ENCODE measurements at regions not wholly inside any gene's neighbourhood (a gene's known extent, or its start where the extent isn't known, plus 50 kb on each side); places are given as distances from the start of the nearest gene placed in this dataset.
"Not testable (repeated sequence)": the region's sequence is repeated elsewhere in the genome, so short reads cannot be mapped to it uniquely, and the experiment has no call there.

DNA sequence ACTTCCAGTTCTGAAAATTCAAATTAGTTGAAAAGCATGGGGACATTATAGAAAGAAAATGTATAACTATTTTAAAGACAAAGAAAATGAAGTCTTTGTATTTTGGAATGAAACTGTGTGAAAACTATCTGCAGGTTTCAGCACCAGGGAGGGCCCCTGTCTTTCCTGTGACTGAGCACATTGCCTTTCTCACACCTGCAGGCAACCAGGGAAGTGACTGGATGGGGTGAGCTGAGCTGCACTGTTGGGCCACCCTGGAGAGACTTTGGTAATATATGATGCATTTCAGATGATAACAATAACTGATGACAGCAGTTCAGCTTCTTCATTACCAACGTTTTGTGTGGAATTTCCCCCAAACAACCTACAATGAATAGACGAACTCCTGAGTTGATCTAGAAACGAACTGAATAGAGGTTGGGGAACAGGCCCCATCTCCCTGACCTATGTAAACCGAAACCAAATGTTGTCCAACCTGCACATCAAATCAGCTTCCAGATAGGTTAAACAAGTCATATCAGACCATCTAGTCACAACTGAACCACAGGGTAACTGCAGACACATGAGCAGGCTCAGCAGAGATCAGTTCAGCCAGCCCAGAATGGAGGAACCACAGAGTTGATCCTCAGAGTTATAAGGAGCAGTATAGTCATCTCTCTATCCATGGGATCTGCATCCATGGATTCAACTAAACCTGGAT is 1402.2 kb downstream of the RPIA start:
- DNase-seq = not testable (repeated sequence)

DNA sequence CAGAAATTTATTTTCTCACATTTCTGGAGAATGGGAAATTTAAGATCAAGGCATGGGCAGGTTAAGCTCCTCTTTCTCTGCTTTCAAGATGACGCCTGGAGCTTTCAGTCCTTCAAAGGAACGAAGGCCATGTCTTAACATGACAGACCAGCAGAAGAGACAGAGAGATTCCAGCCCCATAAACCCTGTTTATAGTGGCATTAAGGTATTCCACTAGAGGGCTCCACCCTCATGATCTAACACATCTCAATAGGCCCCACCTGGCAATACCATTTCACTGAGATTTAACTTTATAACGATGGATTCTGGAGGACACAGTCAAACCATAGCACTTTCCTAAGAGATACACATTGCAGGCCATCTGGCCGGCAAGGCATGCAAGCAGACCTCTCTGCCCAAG is 1406.1 kb downstream of the RPIA start:
- not testable (repeated sequence) for DNase-seq

DNA sequence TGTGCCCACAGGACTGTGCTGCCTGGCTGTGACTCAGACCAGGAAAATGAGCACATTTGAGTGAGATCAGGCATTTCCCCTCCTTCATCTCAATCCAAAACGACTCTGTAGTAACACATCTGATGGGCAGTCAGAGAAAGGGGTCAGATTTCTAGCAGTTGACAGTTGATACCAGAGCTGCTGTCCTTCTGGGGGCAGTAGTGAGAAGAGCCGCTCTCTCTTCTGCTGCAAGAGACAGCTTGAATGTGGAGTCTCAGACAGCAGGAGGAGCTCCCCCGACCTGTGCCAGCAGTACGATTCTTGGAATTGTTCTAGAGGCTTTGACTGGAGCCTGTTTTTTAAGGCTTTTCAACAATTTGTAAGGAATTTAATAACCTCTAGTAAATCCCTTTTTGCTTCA is 1413.7 kb downstream of the RPIA start:
- DNase-seq = not testable (repeated sequence)

DNA sequence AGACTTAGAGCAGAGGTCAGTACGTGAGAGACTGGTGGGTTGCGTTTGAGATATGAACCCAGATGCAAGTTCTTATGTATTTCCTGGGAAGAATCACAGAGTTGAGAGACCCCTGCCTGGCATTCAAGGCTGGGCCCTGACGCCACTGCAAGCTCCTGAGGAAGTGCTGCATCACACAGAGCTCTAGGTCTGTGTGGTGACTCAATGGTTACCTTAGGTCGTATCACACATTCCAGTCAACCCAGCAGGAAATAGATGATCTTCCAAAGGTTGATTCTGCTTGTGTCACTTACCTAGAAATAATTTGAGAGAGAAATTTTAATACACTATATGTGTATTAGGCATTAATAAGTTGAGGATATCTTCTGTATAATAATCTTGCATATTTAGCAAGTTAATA is 1431.9 kb downstream of the RPIA start:
- not testable (repeated sequence) for DNase-seq

DNA sequence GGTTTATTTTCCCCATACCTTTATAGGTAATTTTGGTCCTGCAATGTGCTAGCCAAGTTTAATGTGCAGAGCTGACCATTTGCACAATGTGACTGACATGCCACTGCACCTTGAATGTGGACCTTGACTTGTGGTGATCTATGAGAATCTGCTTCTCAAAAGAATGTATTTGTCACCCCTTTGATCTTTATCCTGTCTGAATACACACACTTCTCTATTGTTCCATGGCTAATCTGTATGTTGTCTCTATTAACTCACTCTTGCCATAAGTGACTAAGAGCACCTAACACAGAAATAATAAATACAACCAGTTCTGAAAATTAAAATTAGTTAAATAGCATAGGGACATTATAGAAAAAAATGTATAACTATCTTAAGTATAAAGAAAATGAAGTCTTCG is 1447.6 kb downstream of the RPIA start:
- DNase-seq = not testable (repeated sequence)

DNA sequence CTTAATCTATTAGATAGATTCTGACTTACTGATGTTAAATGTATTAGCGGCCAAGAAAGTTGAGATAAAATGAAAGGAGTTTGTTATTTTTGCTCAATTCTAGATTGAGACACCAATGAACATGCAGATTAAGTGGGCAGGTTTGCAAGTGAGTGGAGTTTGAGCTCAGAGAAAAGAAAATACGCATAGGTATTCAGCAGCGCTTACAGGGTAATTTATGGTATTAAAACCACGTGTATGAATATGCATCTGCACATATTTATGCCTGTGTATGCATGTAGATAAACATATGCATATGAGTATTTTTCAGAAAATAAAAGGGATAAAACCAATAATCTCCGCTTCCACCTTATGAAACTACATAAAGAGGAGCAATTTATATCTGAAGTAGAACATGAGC is 1450.1 kb downstream of the RPIA start:
- not testable (repeated sequence) for DNase-seq

DNA sequence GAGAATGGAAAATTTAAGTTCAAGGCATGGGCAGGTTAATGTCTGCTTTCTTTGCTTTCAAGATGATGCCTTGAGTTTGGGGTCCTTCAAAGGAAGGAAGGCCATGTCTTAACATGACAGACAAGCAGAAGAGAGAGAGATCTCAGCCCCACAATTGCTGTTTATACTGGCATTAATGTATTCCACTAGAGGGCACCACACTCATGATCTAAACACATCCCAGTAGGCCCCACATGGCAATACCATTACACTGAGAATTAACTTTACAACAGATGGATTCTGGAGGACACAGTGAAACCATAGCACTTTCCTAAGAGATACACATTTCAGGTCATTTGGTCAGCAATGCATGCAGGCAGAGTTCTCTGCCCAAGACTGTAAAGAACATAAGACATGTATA is 1460.3 kb downstream of the RPIA start:
- not testable (repeated sequence) for DNase-seq

DNA sequence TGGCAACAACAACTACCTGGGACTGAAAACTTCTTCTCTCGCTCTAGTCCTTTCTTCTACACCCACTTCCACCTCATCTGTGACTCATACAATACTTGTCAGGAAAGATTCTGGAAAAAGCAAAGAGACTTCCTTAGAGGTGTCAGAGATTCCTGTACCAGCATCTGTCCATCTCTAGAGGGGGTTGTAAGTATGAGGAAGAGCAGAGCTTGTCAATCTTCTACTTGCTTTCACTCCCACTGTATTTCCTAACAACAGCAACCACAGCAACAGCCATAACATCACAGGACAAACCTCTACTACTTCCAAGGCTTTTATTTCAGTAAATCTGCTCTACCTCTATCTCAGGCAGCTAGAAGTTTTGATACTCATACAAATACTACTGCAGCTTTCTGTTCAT is 1479.5 kb downstream of the RPIA start:
- not testable (repeated sequence) for DNase-seq

DNA sequence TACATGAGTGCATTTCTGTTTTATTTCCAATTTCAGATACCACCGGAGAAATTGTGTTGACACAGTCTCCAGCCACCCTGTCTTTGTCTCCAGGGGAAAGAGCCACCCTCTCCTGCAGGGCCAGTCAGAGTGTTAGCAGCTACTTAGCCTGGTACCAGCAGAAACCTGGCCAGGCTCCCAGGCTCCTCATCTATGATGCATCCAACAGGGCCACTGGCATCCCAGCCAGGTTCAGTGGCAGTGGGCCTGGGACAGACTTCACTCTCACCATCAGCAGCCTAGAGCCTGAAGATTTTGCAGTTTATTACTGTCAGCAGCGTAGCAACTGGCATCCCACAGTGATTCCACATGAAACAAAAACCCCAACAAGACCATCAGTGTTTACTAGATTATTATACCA is 1481.6 kb downstream of the RPIA start:
- DNase-seq = not testable (repeated sequence)

DNA sequence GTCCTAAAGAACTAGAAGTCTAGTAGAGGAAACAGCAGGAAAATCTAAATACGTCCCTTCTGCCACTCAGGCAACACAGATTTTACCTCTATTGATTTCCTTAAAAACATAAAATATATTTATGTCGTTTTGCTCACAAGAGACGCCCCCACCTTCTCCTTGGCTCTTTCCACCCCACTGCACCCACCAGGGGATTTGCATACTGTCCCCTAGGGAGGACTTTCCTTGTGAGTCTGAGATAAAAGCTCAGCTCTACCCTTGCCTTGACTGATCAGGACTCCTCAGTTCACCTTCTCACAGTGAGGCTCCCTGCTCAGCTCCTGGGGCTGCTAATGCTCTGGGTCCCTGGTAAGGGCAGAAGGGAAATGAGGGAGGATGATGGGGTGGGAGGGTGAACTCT is 1488.1 kb downstream of the RPIA start:
- not testable (repeated sequence) for DNase-seq

DNA sequence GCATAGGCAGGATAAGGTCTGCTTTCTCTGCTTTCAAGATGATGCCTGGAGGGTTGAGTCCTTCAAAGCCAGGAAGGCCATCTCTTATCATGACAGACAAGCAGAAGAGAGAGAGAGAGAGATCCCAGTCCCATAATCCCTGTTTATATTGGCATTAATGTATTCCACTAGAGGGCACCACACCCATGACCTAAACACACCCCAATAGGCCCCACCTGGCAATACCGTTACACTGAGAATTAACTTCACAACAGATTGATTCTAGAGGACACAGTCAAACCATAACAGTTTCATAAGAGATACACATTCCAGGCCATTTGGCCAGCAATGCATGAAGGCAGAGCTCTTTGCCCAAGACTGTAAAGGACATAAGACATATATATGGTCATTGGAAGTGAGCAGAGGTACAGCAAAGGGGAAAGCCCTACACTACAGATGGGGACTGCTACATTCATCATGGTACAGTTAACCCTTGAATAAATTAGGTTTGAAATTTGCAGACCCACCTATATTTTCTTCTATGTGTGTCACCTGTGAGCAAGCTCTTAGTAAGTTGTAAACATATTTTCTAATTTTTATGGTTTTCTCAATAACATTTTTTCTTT is 1516.1 kb downstream of the RPIA start:
- no peak for DNase-seq

DNA sequence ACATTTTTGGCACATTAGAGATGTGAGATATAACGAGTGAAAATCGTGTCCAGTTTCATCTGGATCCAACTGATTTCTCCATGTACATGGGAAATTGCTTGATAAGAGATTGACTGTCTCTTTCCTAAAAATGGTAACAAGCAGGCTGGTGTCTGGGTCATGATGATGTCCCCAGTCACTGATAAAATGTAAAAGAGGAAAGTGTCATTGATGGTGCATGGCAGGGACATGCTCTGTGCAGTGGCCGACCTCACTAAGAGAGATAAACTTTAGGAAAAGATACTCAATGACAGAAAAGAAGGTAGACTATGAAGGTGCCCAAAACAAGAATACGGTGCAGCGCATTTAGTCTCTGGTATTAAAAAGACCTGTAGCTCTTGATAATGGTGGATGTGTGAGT is 1517.5 kb downstream of the RPIA start:
- DNase-seq = no peak

DNA sequence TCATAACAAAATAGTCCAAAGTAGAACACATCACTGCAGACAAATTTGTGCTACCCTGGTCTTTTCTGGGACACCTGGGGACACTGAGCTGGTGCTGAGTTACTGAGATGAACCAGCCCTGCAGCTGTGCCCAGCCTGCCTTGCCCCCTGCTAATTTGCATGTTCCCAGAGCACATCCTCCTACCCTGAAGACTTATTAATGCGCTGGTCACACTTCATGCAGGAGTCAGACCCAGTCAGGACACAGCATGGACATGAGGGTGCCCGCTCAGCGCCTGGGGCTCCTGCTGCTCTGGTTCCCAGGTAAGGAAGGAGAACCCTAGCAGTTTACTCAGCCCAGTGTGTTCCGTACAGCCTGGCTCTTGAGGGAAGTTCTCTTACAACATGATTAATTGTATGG is 1518.3 kb downstream of the RPIA start:
- no peak for DNase-seq

DNA sequence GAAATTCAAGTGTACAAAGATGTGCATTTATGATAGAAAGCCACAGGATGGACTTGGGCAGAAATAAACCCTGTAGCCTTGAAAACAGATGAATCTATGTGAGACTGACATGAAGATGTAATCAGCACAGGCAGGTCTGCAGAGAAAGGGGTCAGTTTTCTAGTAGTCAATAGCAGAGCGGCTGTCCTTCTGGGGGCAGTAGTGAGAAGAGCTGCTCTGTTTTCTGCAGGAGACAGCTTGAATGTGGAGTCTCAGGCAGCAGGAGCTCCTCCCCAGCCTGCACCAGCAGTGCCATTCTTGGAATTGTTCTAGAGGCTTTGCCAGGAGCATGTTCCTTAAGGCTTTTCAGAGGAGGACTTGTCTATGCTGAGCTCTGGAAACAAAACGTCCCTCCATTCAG is 1524.4 kb downstream of the RPIA start:
- DNase-seq = not testable (repeated sequence)

DNA sequence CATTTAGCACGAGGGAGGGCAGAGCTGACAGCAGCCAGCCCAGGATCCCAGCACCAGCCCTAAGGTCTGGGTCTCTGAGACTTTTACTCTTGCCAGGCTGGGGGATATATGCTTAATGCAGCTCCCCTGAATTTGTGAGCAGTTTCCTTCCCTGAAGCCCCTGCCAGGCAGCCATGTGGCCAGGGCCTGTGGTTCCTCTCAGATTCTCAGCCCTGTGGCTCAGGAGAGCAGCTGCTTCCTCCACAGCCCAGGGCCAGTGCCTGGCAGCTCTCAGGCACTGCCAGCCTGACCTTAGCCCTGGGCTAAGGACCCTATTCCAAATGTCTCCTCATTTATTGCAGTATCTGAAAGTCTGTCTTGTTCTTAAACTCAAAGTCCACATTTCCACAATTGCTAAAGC is 1525.3 kb downstream of the RPIA start:
- not testable (repeated sequence) for DNase-seq

DNA sequence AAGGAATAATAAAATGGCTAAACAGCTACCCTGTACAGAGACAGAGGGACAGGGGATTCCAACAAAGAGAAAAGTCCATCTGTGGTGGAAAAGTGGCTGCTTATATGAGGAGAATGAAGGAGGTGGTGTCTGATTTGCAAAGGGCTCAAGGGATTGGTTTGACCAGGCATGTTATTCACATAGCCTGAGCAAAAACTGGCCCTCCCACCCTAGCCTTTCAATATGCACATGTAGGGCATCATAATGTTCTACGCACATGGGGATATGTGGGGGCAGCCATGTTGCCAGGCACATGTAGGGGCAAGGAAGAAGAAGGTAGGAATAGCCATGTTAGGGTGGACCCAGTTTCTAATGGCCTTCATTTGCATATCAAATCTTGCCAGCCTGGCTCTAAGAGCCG is 1527.1 kb downstream of the RPIA start:
- not testable (repeated sequence) for DNase-seq

DNA sequence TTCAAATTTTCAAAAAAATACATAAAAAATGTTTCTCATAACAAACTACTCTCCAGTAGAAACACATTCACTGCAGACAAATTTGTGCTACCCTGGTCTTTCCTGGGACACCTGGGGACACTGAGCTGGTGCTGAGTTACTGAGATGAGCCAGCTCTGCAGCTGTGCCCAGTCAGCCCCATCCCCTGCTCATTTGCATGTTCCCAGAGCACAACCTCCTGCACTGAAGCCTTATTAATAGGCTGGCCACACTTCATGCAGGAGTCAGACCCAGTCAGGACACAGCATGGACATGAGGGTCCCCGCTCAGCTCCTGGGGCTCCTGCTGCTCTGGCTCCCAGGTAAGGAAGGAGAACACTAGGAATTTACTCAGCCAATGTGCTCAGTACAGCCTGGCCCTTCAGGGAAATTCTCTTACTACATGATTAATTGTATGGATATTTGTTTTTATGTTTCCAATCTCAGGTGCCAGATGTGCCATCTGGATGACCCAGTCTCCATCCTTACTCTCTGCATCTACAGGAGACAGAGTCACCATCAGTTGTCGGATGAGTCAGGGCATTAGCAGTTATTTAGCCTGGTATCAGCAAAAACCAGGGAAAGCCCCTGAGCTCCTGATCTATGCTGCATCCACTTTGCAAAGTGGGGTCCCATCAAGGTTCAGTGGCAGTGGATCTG is 1529.3 kb downstream of the RPIA start:
- not testable (repeated sequence) for DNase-seq

DNA sequence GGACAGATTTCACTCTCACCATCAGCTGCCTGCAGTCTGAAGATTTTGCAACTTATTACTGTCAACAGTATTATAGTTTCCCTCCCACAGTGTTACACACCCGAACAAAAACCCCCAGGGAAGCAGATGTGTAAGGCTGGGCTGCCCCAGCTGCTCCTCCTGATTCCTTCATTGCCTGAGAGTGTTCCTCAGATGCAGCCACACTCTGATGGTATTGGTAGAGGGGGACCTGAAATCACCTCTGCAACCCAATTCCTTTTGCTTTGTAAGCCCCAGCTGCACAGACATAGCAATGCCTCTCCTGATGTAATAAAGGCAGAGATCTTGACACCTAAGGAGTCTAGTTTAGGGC is 1529.8 kb downstream of the RPIA start:
- DNase-seq = no peak

DNA sequence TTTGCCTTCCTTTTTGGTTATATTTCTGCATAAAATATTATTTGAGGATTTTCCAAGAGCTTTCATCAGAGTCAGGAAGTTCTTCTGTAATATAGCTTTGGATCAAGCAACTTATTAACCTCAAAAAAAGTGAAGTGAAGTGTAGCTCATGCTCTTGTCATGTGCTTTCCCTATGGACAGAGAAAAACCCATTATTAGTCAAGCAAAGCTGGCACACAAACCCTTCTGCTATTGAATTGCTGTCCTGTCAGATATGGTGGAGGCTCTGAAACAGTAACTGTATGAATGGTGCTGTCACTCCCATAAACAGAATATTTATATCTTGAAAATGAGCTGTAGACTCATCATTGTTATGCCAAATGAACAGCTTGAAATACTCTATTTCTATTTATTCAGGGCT is 1533.3 kb downstream of the RPIA start:
- not testable (repeated sequence) for DNase-seq

DNA sequence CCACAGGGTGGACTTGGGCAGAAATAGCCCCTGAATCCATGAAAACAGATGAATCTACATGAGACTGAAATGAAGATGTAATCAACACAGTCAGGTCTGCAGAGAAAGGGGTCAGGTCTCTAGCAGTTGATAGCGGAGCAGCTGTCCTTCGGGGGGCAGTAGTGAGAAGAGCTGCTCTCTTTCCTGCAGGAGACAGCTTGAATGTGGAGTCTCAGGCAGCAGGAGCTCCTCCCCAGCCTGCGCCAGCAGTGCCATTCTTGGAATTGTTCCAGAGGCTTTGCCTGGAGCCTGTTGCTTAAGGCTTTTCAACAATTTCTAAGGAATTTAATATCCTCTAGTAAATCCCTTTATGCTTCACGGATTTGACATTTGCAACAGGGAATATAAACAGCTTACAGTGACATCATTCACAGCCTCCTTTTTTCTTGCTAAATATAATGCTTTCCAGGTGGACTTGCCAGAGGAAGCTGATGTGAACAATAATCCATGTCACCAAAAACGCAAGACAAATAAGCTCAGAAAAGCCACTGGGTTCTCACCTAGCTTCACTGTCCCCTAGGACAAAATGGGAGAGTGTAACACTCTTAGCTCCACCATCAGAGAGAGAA is 1535.1 kb downstream of the RPIA start:
- not testable (repeated sequence) for DNase-seq

DNA sequence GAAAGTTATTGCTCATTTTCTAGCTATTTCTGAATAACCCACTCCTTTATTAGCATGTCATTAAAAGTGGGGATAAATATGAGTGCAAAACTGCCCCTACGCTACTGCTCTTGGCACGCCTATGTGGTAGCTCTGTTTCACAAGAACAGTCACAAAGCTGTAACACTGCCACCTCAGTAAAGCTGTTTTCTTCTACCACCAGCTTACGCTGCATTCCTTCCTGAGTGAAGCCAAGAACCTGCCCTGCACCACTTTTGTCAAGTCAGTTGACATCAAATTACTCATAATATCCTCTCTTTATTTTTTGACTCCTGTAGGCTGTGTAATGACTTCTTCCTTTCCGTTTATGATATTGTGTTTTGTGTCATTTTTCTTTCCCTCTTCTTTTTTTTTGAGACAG is 1539.7 kb downstream of the RPIA start:
- DNase-seq = not testable (repeated sequence)

DNA sequence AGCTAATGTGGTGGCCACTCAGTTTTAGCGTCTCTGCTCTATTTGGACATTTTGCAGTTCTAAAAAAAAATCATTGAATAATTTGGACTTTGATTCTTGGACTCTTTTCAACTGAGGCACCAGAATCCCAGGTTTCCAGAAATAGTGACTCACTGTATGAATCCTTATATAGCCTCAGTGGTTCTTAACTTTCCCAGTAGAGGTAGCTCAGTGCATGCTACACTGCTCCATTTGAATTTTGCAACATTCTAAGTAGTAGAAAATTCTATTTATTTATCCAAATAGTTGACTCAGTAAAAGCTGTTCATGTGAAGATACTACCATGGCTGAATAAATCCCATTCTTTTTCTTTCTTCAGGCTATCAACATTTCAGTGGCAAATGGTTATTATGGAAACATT is 1544.0 kb downstream of the RPIA start:
- not testable (repeated sequence) for DNase-seq

DNA sequence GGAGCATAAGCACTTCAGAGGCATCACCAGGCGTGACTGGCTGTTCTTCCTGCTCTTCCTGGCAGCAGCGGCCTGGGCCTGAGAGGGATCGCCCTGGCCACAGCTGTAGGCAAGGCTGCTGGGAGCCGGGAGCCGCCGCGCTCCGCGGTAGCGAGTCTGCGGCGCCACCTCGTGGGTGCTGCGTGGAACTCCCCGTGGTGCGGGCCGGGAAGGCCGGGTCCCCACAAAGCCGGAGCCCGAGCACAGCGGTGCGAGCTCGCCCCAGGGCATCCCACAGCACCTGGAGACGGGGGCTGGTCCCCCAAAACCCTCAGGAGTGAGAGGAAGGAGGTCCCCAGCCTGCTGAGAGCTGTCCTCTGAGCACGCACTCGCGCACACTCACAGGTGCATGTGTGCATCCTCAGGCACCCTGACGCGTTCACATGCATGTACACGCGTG is 1546.5 kb downstream of the RPIA start:
- DNase-seq = peak in 1 of 2 experiments; percentile 24

All from activated T-cell treated with anti-CD3 and anti-CD28 coated beads, Interleukin-2, amount 50 U/mL, for 48 hours (primary cell).